ENCODE measurements at regions not wholly inside any gene's neighbourhood (a gene's known extent, or its start where the extent isn't known, plus 50 kb on each side); places are given as distances from the start of the nearest gene placed in this dataset.
"Not testable (repeated sequence)": the region's sequence is repeated elsewhere in the genome, so short reads cannot be mapped to it uniquely, and the experiment has no call there.

DNA sequence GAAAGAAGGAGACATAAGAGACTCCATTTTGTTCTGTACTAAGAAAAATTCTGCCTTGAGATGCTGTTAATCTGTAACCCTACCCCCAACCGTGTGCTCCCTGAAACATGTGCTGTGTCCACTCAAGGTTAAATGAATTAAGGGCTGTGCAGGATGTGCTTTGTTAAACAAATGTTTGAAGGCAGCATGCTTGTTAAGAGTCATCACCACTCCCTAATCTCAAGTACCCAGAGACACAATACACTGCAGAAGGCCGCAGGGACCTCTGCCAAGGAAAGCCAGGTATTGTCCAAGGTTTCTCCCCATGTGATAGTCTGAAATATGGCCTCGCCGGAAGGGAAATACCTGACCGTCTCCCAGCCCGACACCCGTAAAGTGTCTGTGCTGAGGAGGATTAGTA is 152.4 kb upstream of the NOTCH2NLA start:
- H2BK20ac ChIP-seq (ENCODE audit: low read depth, low read length, poor library complexity, severe bottlenecking); H3K79me2 ChIP-seq (ENCODE audit: insufficient read depth, low read length); H2BK12ac ChIP-seq (ENCODE audit: insufficient read length, low read depth, low read length); H3K18ac ChIP-seq (ENCODE audit: insufficient read length, low read depth, low read length); H3K27me3 Mint-ChIP-seq (ENCODE audit: low read depth); H2BK5ac ChIP-seq (ENCODE audit: insufficient read length, low read length); H2AFZ ChIP-seq (ENCODE audit: low read length); H3K4me1 ChIP-seq (ENCODE audit: insufficient read depth, low read length); H2BK120ac ChIP-seq (ENCODE audit: low read depth, low read length, poor library complexity, severe bottlenecking); DNase-seq; H3K4ac ChIP-seq (ENCODE audit: low read depth, low read length); H3K9me3 Mint-ChIP-seq; H4K91ac ChIP-seq (ENCODE audit: insufficient read length, low read depth, low read length); H2BK15ac ChIP-seq (ENCODE audit: low read depth, low read length); H3K27ac ChIP-seq (ENCODE audit: insufficient read length, low read depth, low read length); H3K4me3 Mint-ChIP-seq; H3K14ac ChIP-seq (ENCODE audit: insufficient read depth, low read length); H4K5ac ChIP-seq (ENCODE audit: insufficient read length, low read depth, low read length); H3K79me1 ChIP-seq (ENCODE audit: insufficient read depth, low read depth, low read length, poor library complexity, severe bottlenecking); H2AK5ac ChIP-seq (ENCODE audit: insufficient read length, low read length); H3T11ph ChIP-seq (ENCODE audit: low read length); H4K20me1 ChIP-seq (ENCODE audit: control insufficient read depth, insufficient read depth, insufficient read length); H3K9me3 ChIP-seq (ENCODE audit: control insufficient read depth, low read depth, low read length); H3K36me3 Mint-ChIP-seq (ENCODE audit: insufficient read depth in 1 of 3, low read depth in 3 of 3); H3K4me2 ChIP-seq (ENCODE audit: insufficient read depth, insufficient read length, low read length); H3K23ac ChIP-seq (ENCODE audit: insufficient read length, low read depth, low read length); H3K9ac ChIP-seq (ENCODE audit: extremely low read depth, insufficient read length, low read length); H3K56ac ChIP-seq (ENCODE audit: insufficient read length, low read depth, low read length); H4K8ac ChIP-seq (replicated peaks; ENCODE audit: insufficient read length, low read depth, low read length); H3K23me2 ChIP-seq (ENCODE audit: insufficient read length, low read depth, low read length, poor library complexity, severe bottlenecking); H3K27me3 ChIP-seq (ENCODE audit: insufficient read depth, low read length): not testable (repeated sequence)
- no CpG with 5 or more reads among the region's 7 CpGs for WGBS (ENCODE audit: extremely low coverage, insufficient read length, low lambda C conversion rate)
- Mint-ChIP-seq H3K27ac (peak overlapping the region in 1 of 3 experiments; percentile 73; a peak in 2 of 7 replicates), H3K4me1 (peaks cover 15 to 16% of the 10 kb centered on the region in 2 experiments)

DNA sequence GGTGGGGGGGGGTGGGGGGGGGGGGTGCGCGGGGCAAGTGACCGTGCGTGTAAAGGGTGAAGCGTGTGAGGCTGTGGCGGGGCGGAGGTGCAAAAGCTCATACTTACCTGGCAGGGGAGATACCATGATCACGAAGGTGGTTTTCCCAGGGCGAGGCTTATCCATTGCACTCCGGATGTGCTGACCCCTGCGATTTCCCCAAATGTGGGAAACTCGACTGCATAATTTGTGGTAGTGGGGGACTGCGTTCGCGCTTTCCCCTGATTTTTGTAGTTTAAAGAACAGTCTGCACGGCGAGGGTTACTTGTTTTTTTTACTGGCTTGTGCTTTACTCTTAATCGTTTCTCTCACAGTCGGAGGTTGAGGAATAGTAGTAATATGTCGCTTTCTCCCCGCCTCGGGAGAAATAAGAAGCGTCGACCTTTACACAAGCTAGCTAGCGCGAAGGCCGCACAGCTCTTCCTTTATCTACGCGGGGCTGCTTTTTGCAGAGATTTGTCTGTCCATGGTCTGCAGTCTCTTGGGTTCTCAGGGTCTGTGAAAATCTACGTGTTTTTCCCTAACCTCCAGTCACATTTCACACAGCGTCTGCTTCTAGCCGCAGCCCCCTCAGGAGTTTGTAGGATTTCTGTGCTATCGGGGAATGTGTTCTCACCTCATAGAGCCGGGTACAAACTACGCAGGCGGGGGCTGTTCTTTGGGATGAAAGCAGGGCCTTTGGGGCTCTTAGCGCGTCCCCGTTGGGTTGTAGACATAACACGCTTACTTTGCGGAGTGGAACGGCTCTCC is 148.1 kb upstream of the NOTCH2NLA start:
- not testable (repeated sequence) for H3K56ac ChIP-seq (ENCODE audit: insufficient read length, low read depth, low read length); H3K9me3 ChIP-seq (ENCODE audit: control insufficient read depth, low read depth, low read length); H3K27me3 Mint-ChIP-seq (ENCODE audit: low read depth); H4K20me1 ChIP-seq (ENCODE audit: control insufficient read depth, insufficient read depth, insufficient read length); H3K79me1 ChIP-seq (ENCODE audit: insufficient read depth, low read depth, low read length, poor library complexity, severe bottlenecking); H3K4me1 ChIP-seq (ENCODE audit: insufficient read depth, low read length); H4K8ac ChIP-seq (replicated peaks; ENCODE audit: insufficient read length, low read depth, low read length); H3K9me3 Mint-ChIP-seq; H2BK12ac ChIP-seq (ENCODE audit: insufficient read length, low read depth, low read length); H3K23ac ChIP-seq (ENCODE audit: insufficient read length, low read depth, low read length); H2BK20ac ChIP-seq (ENCODE audit: low read depth, low read length, poor library complexity, severe bottlenecking); H3K4ac ChIP-seq (ENCODE audit: low read depth, low read length); H3K36me3 Mint-ChIP-seq (ENCODE audit: insufficient read depth in 1 of 3, low read depth in 3 of 3); H4K5ac ChIP-seq (ENCODE audit: insufficient read length, low read depth, low read length); H3K79me2 ChIP-seq (ENCODE audit: insufficient read depth, low read length); H3K23me2 ChIP-seq (ENCODE audit: insufficient read length, low read depth, low read length, poor library complexity, severe bottlenecking); H4K91ac ChIP-seq (ENCODE audit: insufficient read length, low read depth, low read length); H2BK5ac ChIP-seq (ENCODE audit: insufficient read length, low read length); H2AFZ ChIP-seq (ENCODE audit: low read length); H2AK5ac ChIP-seq (ENCODE audit: insufficient read length, low read length); H3T11ph ChIP-seq (ENCODE audit: low read length); H3K27me3 ChIP-seq (ENCODE audit: insufficient read depth, low read length); H2BK15ac ChIP-seq (ENCODE audit: low read depth, low read length); H2BK120ac ChIP-seq (ENCODE audit: low read depth, low read length, poor library complexity, severe bottlenecking)
- DNase-seq, result peak; percentile 93
- Histone ChIP-seq H3K9ac (ENCODE audit: extremely low read depth, insufficient read length, low read length) (peak overlapping the region; percentile 70), H3K14ac (ENCODE audit: insufficient read depth, low read length) (peak overlapping the region; percentile 87; the same call in 1 of the 2 replicates), H3K18ac (ENCODE audit: insufficient read length, low read depth, low read length) (peak overlapping the region; percentile 93), H3K4me2 (ENCODE audit: insufficient read depth, insufficient read length, low read length) (peak overlapping the region; percentile 62), H3K27ac (ENCODE audit: insufficient read length, low read depth, low read length) (peak overlapping the region; percentile 98)
- Mint-ChIP-seq H3K4me3 (peak overlapping the region; percentile 55 to 71), H3K27ac (peak overlapping the region; percentile 98 to 100 (median 99)), H3K4me1 (peaks cover 14 to 15% of the 10 kb centered on the region in 2 experiments)
- no CpG with 5 or more reads among the region's 42 CpGs for WGBS (ENCODE audit: extremely low coverage, insufficient read length, low lambda C conversion rate)
